A549 (cell line): ENCODE measurements at regions not wholly inside any gene's neighbourhood (a gene's known extent, or its start where the extent isn't known, plus 50 kb on each side); places are given as distances from the start of the nearest gene placed in this dataset.

ENCODE experiments used
- MAFK ChIP-seq: fragments of 450-650 bp; IDR thresholded peaks from 2 replicates; pipeline ENCODE4 v1.6.1; 2014; ENCODE audit not compliant: partially characterized antibody
- MAZ ChIP-seq: fragments of 150-350 bp; IDR thresholded peaks from 2 replicates; pipeline ENCODE4 v1.6.1; 2014; ENCODE audit warnings: antibody characterized with exemption, low read depth, low read length, borderline replicate concordance
- RAD21 ChIP-seq, 2 experiments: fragments of >200 bp in 1 of 2; sonication (Bioruptor Twin) in 1 of 2; formaldehyde crosslinking in 1 of 2; IDR thresholded peaks in 1 of 2; conservative IDR thresholded peaks in 1 of 2; 2 replicates in 1 of 2; 3 replicates in 1 of 2; pipeline ENCODE4 v1.6.1; 2012 to 2018; ENCODE audit warnings: inconsistent platforms in 1 of 2

- no peak for TF ChIP-seq MAZ
- TF ChIP-seq RAD21 (conservative IDR thresholded peaks at IDR 0.05 in 1 of 2, IDR thresholded peaks at IDR 0.05 in 1 of 2), result no peak
- TF ChIP-seq MAFK, result no peak
Observed at GRCh38 chr1:213737398-213738035, 250.3 kb upstream of the PROX1 start.
